GM19035 (cell line): ENCODE measurements at regions not wholly inside any gene's neighbourhood (a gene's known extent, or its start where the extent isn't known, plus 50 kb on each side); places are given as distances from the start of the nearest gene placed in this dataset.

ENCODE experiments used
- ATAC-seq: cut with Tn5 transposase; IDR thresholded peaks from one replicate; pipeline ENCODE4 v1.9.1; 2021; ENCODE audit not compliant: unreplicated experiment

DNA sequence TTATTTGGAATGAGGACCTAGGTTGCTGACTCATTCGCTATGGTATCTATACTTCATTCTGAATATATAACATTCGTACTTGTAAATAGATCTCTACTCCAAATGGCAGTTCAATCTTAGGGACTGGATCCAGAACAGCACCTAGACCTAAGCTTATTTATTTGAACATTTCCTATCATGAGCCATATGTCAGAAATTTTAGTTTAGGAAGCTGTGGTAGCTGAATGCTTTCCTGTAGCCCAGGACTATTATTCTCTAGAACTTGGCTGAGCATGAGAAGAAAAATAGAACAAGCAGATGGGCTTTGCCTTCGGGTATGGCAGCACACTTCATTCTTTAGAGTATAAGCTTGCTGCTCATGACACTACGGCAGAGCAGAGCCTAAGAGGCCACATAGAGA is 1114.4 kb upstream of the B3GALT2 start:
- no peak for ATAC-seq

GRCh38 chr1:194300340-194300739 is 1113.9 kb upstream of the B3GALT2 start:
- no peak for ATAC-seq

DNA sequence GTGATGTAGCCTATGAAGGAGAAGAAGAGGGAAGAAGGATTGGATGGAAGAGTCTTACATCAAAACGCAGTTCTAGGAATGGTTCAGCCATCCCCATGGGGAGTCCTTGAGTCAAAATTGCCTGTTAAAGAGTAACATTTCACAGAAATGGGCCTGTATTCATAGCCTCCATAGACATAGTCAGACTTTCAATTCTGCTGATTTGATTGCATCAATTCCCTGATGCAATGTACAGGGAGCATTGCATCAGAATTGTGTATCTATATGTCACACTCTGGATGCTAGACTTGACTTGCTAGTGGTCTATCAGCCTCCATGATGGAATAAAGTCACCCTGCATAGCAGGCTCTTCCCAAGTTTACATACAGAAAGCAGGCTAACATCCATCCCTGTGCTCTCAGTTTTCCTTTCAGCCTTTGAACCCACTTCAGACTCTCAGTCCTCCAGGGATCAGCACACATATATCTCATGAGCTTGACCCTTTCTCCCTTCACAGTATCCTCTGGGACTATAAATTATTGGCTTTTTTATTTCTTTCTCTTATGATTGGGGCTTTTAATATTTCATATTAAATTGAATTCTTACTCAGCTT is 1111.7 kb upstream of the B3GALT2 start:
- ATAC-seq, result no peak

- ATAC-seq, result no peak
These were observed 1110.7 kb upstream of the B3GALT2 start for GRCh38 chr1:194297094-194297493.

DNA sequence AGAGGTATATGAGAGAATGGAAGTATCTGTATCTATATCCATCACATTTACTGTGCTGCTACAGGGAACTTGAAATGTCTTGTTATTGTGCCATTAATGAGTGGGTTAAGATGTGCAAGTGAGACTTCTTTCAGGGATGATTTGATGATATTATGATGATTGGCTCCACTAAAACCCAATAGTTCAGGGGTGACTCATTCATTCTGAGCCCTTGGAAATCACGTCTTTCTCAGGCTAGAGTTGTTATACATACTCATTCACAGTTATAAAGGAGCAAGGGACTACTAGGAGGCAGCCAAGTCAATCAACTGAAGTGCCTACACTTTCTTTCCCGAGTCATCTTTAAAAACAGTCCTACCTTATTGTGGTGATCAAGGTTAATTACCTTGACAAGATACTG is 1109.8 kb upstream of the B3GALT2 start:
- ATAC-seq, result no peak

- peak; percentile 96 for ATAC-seq
These were observed 1109.3 kb upstream of the B3GALT2 start for GRCh38 chr1:194295685-194296084.

GRCh38 chr1:194293851-194294405 is 1107.5 kb upstream of the B3GALT2 start:
- no peak for ATAC-seq

- no peak for ATAC-seq
These were observed 1106.6 kb upstream of the B3GALT2 start for GRCh38 chr1:194292966-194293365.

GRCh38 chr1:194289569-194290266 is 1103.3 kb upstream of the B3GALT2 start:
- ATAC-seq, result peak; percentile 96

- no peak for ATAC-seq
These were observed 1101.8 kb upstream of the B3GALT2 start for GRCh38 chr1:194288238-194288637.

DNA sequence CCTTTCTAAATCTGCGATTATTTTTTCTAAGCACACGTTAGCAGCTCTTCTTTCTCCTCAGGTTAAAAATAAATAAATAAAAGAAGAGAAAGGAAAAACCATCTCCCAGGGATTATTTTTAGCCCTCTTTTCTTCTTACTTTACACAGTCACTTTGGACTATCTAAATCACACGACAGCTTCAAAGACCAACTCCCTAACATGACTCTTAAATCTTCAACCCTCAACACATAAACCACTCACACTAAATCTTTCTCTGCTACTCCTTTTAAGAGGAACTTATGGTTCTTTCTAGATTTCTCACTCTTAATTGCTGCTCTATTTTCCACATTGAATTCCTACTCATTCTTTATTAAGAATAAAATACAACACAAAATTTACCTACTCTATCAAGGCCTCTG is 1095.0 kb upstream of the B3GALT2 start:
- no peak for ATAC-seq

- ATAC-seq, result no peak
These were observed 1094.0 kb upstream of the B3GALT2 start for GRCh38 chr1:194280463-194280862.

DNA sequence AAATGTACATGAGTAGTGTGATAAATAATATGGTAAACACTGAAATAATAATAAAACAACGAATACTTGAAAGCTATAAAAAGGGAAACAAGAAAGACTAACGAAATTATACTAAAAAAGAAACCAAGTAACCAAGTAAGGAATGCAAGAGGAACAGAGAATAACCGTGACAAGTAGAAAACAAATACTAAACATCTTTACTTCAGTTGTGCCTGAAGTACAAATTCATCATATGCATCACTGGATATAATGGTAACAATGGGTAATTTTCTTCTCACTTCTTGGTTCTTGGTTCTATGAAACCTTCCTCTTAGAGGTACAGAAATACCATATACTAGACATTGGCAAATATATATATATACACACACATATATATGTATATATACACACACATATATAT is 1093.6 kb upstream of the B3GALT2 start:
- peak; percentile 80 for ATAC-seq

- ATAC-seq, result no peak
These were observed 1091.5 kb upstream of the B3GALT2 start for GRCh38 chr1:194277927-194278326.

- no peak for ATAC-seq
These were observed 1087.2 kb upstream of the B3GALT2 start for GRCh38 chr1:194273660-194274059.

GRCh38 chr1:194268839-194269238 is 1082.4 kb upstream of the B3GALT2 start:
- ATAC-seq, result no peak

- no peak for ATAC-seq
These were observed 1080.6 kb upstream of the B3GALT2 start for GRCh38 chr1:194267021-194267420.

- ATAC-seq, result no peak
These were observed 1069.6 kb upstream of the B3GALT2 start for GRCh38 chr1:194256010-194256409.

DNA sequence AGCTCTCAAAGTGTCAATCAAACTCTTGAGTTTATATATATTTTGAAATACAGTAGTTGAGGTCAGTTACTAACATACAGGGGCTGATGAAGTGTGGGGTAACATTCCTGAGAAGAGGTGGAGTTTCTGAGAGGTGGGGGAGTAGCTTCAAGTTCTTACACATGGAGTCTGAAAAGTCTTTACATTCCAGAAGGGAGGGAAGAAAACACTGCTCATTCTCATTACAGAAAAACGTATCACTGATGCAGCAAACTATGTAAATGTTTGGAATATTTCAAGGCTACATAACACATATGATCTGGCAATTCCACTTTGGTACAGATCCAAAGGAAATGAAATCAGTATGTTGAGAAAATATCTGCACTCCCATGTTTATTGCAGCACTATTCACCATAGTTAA is 1065.8 kb upstream of the B3GALT2 start:
- ATAC-seq, result no peak

DNA sequence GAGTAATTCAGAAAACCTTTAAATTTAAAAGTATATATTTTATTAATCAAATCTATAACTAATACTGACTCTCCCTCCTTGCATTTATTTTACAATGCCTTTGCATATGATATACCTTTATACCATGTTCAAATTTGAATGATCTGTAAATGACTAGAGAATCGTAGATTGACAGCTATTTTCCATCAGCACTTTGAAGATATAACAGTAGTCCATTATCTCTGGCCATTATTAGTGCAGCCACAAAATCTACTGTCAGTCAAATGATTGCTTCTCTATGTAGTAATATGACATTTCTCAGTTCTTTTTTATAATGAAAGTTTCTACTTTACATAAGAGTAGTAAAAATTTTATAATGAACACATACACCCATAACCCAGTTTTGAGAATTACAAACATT is 1054.8 kb upstream of the B3GALT2 start:
- ATAC-seq, result no peak

- no peak for ATAC-seq
These were observed 1046.7 kb upstream of the B3GALT2 start for GRCh38 chr1:194233069-194233468.

DNA sequence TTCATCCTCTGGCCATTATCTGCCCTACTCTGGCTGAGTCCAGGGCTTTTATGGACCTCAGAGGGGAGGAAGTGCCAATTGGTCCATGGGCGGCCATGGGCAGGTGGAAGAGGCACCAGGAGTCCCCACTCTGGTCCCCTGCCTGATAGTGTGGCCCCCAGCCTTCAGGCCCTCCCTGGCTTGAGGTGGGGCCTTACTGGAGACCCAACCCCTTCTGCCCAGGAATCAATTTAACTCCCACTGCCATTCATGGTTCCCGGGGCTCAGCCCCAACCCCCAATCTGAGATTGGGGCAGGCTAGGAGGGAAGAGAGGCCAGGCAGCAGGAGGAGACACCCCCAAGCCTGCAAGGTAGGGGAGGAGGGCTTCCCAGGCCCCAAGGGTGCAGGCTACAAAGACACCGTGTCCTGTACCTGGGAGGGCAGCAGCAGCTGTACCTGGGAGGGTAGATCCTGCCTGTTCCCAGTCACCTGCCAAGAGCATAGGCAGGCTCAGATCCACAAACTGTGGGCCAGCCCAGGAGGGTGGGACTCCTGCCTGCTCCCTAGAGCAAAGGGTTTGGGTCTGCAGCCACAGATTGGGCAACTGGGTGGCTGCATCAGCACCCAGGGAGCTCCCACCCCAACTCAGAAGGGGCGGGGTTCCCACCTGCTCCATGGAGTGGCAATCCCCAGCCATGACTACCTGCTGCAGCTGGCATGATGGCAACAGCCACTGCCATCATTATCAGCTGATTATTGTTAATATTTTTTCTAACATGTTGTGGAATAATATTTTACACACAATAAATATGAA is 1044.1 kb upstream of the B3GALT2 start:
- ATAC-seq, result no peak
